ENCODE measurements at regions not wholly inside any gene's neighbourhood (a gene's known extent, or its start where the extent isn't known, plus 50 kb on each side); places are given as distances from the start of the nearest gene placed in this dataset.

DNA sequence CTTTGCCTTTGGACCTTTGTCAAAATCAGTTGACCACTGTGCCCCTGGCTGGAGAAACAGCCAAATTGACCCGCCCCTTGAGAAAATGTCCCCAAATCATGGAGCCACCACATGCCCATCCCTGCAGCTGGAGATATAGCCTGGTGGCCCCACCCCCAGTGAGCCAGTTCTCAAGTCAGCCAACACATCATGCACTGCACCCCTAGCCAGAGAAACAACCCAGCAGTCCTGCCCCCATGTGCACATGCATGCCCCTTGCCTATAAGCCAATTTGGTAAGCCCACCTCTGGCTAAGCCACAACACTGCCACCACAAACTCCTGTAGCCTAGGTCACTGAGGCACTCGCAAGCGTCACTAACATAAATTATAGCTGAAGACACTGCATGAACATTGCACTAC lies 174.2 kb upstream of the ECI2 start:
- Histone ChIP-seq H4K20me1 (ENCODE audit: insufficient read depth, low read length) (no peaks in the 10 kb centered on the region), H3K4me3 (ENCODE audit: low read depth, low read length, poor library complexity, severe bottlenecking) (no peak overlapping the region), H2AFZ (ENCODE audit: low read length) (no peak overlapping the region), H3K27ac (ENCODE audit: low read depth, low read length, poor library complexity, severe bottlenecking) (no peak overlapping the region), H3K36me3 (ENCODE audit: insufficient read depth, low read length) (no peaks in the 10 kb centered on the region; the same call in 1 of the 2 replicates), H3K4me1 (ENCODE audit: insufficient read depth, low read length, severe bottlenecking) (no peaks in the 10 kb centered on the region), H3K27me3 (ENCODE audit: insufficient read depth, low read length) (no peaks in the 10 kb centered on the region), H3K9me3 (ENCODE audit: low read length) (0 out of 2 replicates have a peak, but pooled peaks cover 10% of the 10 kb centered on the region), H3K9me2 (ENCODE audit: low read depth, low read length) (no peaks in the 10 kb centered on the region), H3K79me2 (ENCODE audit: insufficient read depth, low read length) (no peaks in the 10 kb centered on the region), H3F3A (ENCODE audit: insufficient read depth, low read length) (no peaks in the 10 kb centered on the region), H3K4me2 (ENCODE audit: low read length) (no peak overlapping the region), H3K9ac (ENCODE audit: low read length) (no peak overlapping the region)
- TF ChIP-seq EZH2 (IDR thresholded peaks at IDR 0.05; ENCODE audit: borderline replicate concordance, low read length) (no peak), CTCF (IDR thresholded peaks at IDR 0.05; ENCODE audit: low read length) (no peak)

DNA sequence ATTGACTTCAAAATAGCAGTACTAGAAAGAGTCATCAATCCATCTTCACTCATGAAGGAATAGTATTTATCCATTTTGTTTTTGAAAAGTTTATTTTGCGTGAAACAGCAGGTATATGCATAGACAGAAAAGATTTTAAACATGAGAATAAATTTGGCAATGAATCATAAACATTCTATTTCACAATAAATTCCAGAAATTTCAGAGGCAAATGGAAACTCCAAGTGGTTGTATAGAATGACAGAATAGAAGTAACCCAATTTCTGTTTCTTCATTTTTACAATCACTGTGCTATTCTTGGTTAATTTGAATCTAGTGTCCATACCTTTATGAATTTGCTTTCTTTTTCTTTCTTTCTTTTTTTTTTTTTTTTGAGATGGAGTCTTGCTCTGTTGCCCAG lies 173.0 kb upstream of the ECI2 start:
- no peaks in the 10 kb centered on the region for H3K27me3 ChIP-seq (ENCODE audit: insufficient read depth, low read length)
- H3K36me3 ChIP-seq (ENCODE audit: insufficient read depth, low read length): no peaks in the 10 kb centered on the region; the same call in 1 of the 2 replicates
- H3F3A ChIP-seq (ENCODE audit: insufficient read depth, low read length): no peaks in the 10 kb centered on the region
- H3K4me2 ChIP-seq (ENCODE audit: low read length): no peak overlapping the region
- H3K9me3 ChIP-seq (ENCODE audit: low read length): 0 out of 2 replicates have a peak, but pooled peaks cover 10% of the 10 kb centered on the region
- no peaks in the 10 kb centered on the region for H3K79me2 ChIP-seq (ENCODE audit: insufficient read depth, low read length)
- H3K27ac ChIP-seq (ENCODE audit: low read depth, low read length, poor library complexity, severe bottlenecking): no peak overlapping the region
- H2AFZ ChIP-seq (ENCODE audit: low read length): no peak overlapping the region
- H3K4me3 ChIP-seq (ENCODE audit: low read depth, low read length, poor library complexity, severe bottlenecking): no peak overlapping the region
- H4K20me1 ChIP-seq (ENCODE audit: insufficient read depth, low read length): no peaks in the 10 kb centered on the region
- no peaks in the 10 kb centered on the region for H3K4me1 ChIP-seq (ENCODE audit: insufficient read depth, low read length, severe bottlenecking)
- no peak overlapping the region for H3K9ac ChIP-seq (ENCODE audit: low read length)
- TF ChIP-seq CTCF (IDR thresholded peaks at IDR 0.05; ENCODE audit: low read length): no peak
- no peak for TF ChIP-seq EZH2 (IDR thresholded peaks at IDR 0.05; ENCODE audit: borderline replicate concordance, low read length)
- H3K9me2 ChIP-seq (ENCODE audit: low read depth, low read length): no peaks in the 10 kb centered on the region

- H3K4me2 ChIP-seq (ENCODE audit: low read length): no peak overlapping the region
- H3K27ac ChIP-seq (ENCODE audit: low read depth, low read length, poor library complexity, severe bottlenecking): no peak overlapping the region
- no peaks in the 10 kb centered on the region for H3K4me1 ChIP-seq (ENCODE audit: insufficient read depth, low read length, severe bottlenecking)
- H4K20me1 ChIP-seq (ENCODE audit: insufficient read depth, low read length): no peaks in the 10 kb centered on the region
- H3K36me3 ChIP-seq (ENCODE audit: insufficient read depth, low read length): no peaks in the 10 kb centered on the region
- H3K79me2 ChIP-seq (ENCODE audit: insufficient read depth, low read length): no peaks in the 10 kb centered on the region
- H3K4me3 ChIP-seq (ENCODE audit: low read depth, low read length, poor library complexity, severe bottlenecking): no peak overlapping the region
- H3K9me2 ChIP-seq (ENCODE audit: low read depth, low read length): no peaks in the 10 kb centered on the region
- no peaks in the 10 kb centered on the region for H3K27me3 ChIP-seq (ENCODE audit: insufficient read depth, low read length)
- TF ChIP-seq EZH2 (IDR thresholded peaks at IDR 0.05; ENCODE audit: borderline replicate concordance, low read length) (no peak), CTCF (IDR thresholded peaks at IDR 0.05; ENCODE audit: low read length) (no peak)
- H2AFZ ChIP-seq (ENCODE audit: low read length): no peak overlapping the region
- no peaks in the 10 kb centered on the region for H3F3A ChIP-seq (ENCODE audit: insufficient read depth, low read length)
- no peak overlapping the region for H3K9ac ChIP-seq (ENCODE audit: low read length)
- H3K9me3 ChIP-seq (ENCODE audit: low read length): no peaks in the 10 kb centered on the region
Measured at GRCh38 chr6:4304927-4305455, 169.6 kb upstream of the ECI2 start.

All from OCI-LY1 (cell line).